Epithelial cell of proximal tubule (primary cell): ENCODE measurements at regions not wholly inside any gene's neighbourhood (a gene's known extent, or its start where the extent isn't known, plus 50 kb on each side); places are given as distances from the start of the nearest gene placed in this dataset.

Source experiments
- DNase-seq: peaks from one replicate; pipeline ENCODE4 v3.0.0-alpha.2; 2011; ENCODE audit warnings: low read depth
- H3K4me3 ChIP-seq: 2 replicates; pipeline ENCODE4 v1.5.1; 2011; ENCODE audit warnings: low read depth, mild to moderate bottlenecking, low read length
- TF ChIP-seq, protein P1 (sequence below): conservative IDR thresholded peaks from 2 replicates; pipeline ENCODE4 v1.5.1; 2012; ENCODE audit warnings: low read depth, mild to moderate bottlenecking, low read length

DNA sequence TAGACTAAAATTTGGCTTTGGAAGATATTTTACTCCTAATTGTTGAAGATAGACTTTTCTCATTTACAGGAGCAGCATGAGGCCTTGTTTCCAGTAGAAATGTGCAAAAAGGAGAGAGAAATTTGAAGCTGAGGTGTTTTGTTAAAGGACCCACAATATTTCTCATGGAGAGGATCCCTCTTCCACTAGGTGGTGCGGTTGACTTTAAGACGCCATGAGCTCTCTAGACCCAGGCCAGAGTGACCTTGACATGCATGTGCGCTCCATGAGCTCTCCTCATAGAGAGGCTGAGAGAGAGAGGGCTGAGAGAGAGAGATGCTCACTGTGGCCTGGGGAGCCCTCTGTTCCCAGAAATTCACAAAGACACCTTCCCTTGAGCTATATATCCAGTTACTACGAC lies 861.2 kb upstream of the EYS start:
- H3K4me3 ChIP-seq, result no peak overlapping the region
- DNase-seq, result no peak
- TF ChIP-seq, protein P1, sequence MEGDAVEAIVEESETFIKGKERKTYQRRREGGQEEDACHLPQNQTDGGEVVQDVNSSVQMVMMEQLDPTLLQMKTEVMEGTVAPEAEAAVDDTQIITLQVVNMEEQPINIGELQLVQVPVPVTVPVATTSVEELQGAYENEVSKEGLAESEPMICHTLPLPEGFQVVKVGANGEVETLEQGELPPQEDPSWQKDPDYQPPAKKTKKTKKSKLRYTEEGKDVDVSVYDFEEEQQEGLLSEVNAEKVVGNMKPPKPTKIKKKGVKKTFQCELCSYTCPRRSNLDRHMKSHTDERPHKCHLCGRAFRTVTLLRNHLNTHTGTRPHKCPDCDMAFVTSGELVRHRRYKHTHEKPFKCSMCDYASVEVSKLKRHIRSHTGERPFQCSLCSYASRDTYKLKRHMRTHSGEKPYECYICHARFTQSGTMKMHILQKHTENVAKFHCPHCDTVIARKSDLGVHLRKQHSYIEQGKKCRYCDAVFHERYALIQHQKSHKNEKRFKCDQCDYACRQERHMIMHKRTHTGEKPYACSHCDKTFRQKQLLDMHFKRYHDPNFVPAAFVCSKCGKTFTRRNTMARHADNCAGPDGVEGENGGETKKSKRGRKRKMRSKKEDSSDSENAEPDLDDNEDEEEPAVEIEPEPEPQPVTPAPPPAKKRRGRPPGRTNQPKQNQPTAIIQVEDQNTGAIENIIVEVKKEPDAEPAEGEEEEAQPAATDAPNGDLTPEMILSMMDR, result no peak

DNA sequence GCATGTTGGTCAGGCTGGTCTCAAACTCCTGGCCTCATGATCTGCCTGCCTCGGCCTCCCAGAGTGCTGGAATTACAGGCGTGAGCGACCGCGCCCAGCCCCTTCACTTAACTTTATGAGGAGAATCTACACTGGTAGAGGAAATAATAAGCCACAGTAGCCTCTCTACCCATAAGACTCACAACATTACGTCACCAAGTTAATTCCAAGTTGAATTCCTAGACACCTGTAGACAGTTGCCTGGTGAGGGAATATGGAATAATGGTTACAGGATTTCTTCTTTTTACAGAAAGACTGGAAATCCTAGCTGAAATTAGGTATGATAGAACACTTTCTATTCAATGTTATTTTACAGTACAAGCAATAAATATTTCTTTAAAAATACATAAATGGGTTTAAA lies 854.5 kb upstream of the EYS start:
- DNase-seq, result no peak
- TF ChIP-seq, protein P1, result no peak
- no peak overlapping the region for H3K4me3 ChIP-seq

DNA sequence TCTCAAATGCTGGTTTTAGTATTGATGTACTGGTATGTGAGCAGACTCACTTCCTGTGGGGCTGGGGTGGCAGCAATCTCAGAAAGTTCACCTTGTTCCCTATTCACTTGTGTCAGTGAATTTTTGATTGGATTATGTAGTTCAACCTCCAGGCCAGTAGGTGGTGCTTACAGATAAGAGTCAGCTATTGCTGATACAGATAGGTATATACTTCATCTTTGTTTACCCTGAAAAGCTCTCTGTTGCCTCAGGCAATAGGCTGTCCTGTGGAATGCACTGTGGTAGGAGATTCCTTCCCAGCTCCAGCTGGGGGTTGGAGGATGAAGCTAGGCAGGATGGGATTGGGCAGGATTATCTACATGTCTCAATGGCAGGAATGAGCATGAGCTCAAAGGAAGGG lies 851.2 kb upstream of the EYS start:
- DNase-seq, result no peak
- TF ChIP-seq, protein P1, result no peak
- H3K4me3 ChIP-seq, result no peak overlapping the region

DNA sequence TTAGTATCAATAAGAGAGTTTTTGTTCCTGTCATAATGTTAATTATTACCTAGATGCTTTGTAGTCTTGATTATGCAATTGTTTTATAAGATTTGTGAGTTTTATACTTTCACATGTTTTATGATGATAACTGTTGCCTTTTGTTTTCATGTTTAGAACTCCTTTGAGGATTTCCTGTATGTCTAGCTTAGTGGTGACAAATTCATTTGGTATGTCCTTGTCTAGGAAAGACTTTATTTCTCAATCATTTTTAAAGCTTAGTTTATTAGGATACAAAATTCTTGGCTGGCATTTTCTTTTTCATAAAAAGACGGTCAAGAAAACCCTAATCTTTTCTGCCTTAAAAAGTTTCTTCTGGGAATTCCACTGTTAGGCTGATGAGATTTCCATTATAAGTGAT lies 849.9 kb upstream of the EYS start:
- no peak for DNase-seq
- TF ChIP-seq, protein P1, result no peak
- H3K4me3 ChIP-seq, result no peak overlapping the region

DNA sequence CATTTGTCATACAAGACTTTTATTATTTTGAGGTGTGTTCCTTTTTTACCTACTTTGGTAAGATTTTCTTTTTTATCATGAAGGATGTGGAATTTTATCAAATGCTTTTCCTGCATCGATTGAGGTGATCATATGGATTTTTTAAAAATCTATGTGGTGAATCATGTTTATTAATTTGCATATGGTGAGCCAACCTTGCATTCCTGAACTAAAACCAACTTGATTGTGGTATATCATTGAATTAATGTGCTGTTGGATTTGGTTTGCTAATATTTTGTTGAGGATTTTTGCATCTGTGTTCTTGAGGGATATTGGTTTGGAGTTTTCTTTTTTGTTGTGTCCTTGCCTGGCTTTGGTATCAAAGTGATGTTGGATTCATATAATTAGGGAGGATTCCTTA lies 848.1 kb upstream of the EYS start:
- H3K4me3 ChIP-seq, result no peak overlapping the region
- TF ChIP-seq, protein P1, result no peak
- no peak for DNase-seq

DNA sequence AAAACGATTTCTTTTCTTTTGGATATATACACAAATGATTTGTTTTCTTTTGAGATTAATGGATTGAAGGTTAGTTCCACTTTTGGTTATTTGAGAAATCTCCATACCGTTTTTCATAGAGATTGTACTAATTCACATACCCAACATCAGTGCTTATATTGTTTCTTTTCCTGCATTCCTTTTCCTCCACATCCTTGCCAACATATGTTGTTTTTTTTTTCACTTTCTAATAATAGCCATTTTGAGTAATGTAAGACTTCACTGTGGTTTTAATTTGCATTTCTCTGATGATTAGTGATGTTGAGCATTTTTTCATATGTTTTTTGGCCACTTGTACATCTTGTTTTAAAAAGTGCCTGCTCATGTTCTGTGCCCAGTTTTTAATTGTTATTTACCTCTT lies 846.4 kb upstream of the EYS start:
- H3K4me3 ChIP-seq, result no peak overlapping the region
- TF ChIP-seq, protein P1, result no peak
- no peak for DNase-seq

DNA sequence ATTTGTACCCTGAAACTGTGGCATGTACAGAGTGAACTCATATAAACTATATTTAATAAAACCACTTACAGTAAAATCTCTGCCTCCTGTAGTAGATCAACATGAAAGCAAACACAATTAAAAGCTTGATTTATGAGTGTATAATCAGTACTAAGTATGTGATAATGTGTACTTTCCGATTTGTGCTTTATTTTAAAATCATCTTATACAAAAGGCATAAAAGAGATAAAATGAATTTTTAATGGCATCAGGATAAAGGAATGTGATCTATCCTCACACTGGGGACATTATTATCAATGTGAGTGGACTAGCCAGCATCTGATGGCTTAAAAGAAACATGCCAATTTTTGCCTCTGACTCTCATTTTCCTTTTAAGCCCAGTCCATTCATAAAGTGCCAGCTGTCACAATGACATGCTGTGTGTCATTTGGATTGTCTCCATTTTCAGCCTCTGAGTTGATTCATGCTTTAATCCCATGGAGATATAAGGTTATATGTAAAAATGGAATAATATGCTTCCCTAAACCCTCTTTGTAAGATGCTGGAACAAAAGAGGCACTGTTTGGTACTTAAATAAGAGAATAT lies 831.6 kb upstream of the EYS start:
- no peak for DNase-seq
- H3K4me3 ChIP-seq, result no peak overlapping the region
- TF ChIP-seq, protein P1, result no peak
